Panc1 (cell line): ENCODE measurements at regions not wholly inside any gene's neighbourhood (a gene's known extent, or its start where the extent isn't known, plus 50 kb on each side); places are given as distances from the start of the nearest gene placed in this dataset.

Experiments used
- ATAC-seq: fragments of 200-7000 bp; cut with Tn5 transposase; 2 replicates; pipeline ENCODE4 v1.9.1; 2020; ENCODE audit warnings: mild to moderate bottlenecking, moderate library complexity
- BruUV-seq: library from RNA; stranded (reverse); fragments of 400-500 nt; replicated peaks from 2 replicates; lab custom pipeline; 2021; lab: Mats Ljungman, UMichigan
- CTCF ChIA-PET: fragments of 300-600 bp; sonication (Branson Sonifier 250); formaldehyde crosslinking; loops from one replicate; lab custom pipeline; 2022; ENCODE audit warnings: antibody characterized with exemption; lab: Charles Lee
- POLR2A ChIA-PET: fragments of 300-600 bp; sonication (Branson Sonifier 250); formaldehyde crosslinking; loops from one replicate; lab custom pipeline; 2022; ENCODE audit warnings: antibody characterized with exemption; lab: Charles Lee
- DNase-seq: peaks from one replicate; pipeline ENCODE4 v3.0.0-alpha.2; 2010; ENCODE audit warnings: low read depth, low spot score
- H3K27ac ChIP-seq: 2 replicates; pipeline ENCODE4 v1.5.1; 2011; ENCODE audit warnings: mild to moderate bottlenecking, low read length, inconsistent platforms
- H3K27me3 ChIP-seq: fragments of 200-500 bp; sonication (Bioruptor generic); 2 replicates; pipeline ENCODE4 v1.6.0; 2014; ENCODE audit warnings: low read length, inconsistent platforms; ENCODE audit not compliant: control insufficient read depth, insufficient read depth
- H3K36me3 ChIP-seq: fragments of 200-500 bp; sonication (Bioruptor generic); 2 replicates; pipeline ENCODE4 v1.5.1; 2014; ENCODE audit warnings: inconsistent platforms, mild to moderate bottlenecking, low read length, moderate library complexity; ENCODE audit not compliant: control insufficient read depth, insufficient read depth
- H3K4me1 ChIP-seq: 2 replicates; pipeline ENCODE4 v1.5.1; 2011; ENCODE audit warnings: inconsistent platforms, mild to moderate bottlenecking, low read length, moderate library complexity; ENCODE audit not compliant: control insufficient read depth, insufficient read depth
- H3K4me3 ChIP-seq, 2 experiments: 2 replicates each; pipeline ENCODE4 v1.5.1; 2011 to 2012; ENCODE audit warnings: low read depth in 2 of 2, low read length in 2 of 2, mild to moderate bottlenecking in 2 of 2, inconsistent platforms in 1 of 2, moderate library complexity in 1 of 2
- H3K9me3 ChIP-seq: fragments of 200-500 bp; sonication (Bioruptor generic); 2 replicates; pipeline ENCODE4 v1.5.1; 2014; ENCODE audit warnings: low read depth, mild to moderate bottlenecking, inconsistent platforms, low read length, moderate library complexity; ENCODE audit not compliant: control insufficient read depth, insufficient read depth
- POLR2AphosphoS5 ChIP-seq: IDR thresholded peaks from 2 replicates; pipeline ENCODE4 v1.6.1; 2012; ENCODE audit warnings: mild to moderate bottlenecking, low read depth, low read length, moderate library complexity
- REST ChIP-seq, 2 experiments: IDR thresholded peaks; 2 replicates each; pipeline ENCODE4 v1.6.1; 2011 to 2012; ENCODE audit warnings: low read depth in 2 of 2, control low read depth in 1 of 2, low read length in 1 of 2, mild to moderate bottlenecking in 1 of 2, moderate library complexity in 1 of 2; ENCODE audit not compliant: insufficient read depth in 1 of 2
- SIN3A ChIP-seq: IDR thresholded peaks from 2 replicates; pipeline ENCODE4 v1.6.1; 2012; ENCODE audit warnings: low read depth, mild to moderate bottlenecking, low read length, moderate library complexity, borderline replicate concordance; ENCODE audit not compliant: insufficient read depth
- TCF7L2 ChIP-seq: IDR thresholded peaks from 2 replicates; pipeline ENCODE4 v1.6.1; 2011; ENCODE audit warnings: mild to moderate bottlenecking, low read depth, low read length, inconsistent platforms
- in situ Hi-C: cut with HindIII; loops from 2 replicates; pipeline ENCODE4 v1.10.0; 2016; ENCODE audit warnings: low sequenced_read_pairs, low pct_unique_long_range_greater_than_20kb
- intact Hi-C: fragments of 100-400 bp; cut with micrococcal nuclease; formaldehyde crosslinking; loops from one replicate; pipeline ENCODE4 v1.10.0; 2022; ENCODE audit not compliant: unreplicated experiment
- TF ChIP-seq, protein P1 (sequence below): fragments of 450-650 bp; IDR thresholded peaks from 2 replicates; pipeline ENCODE4 v1.5.1; 2017; ENCODE audit warnings: mild to moderate bottlenecking

GRCh38 chr18:6661692-6662415, 67.7 kb upstream of the ARHGAP28 start:
- intact Hi-C loops (no loop called here), in situ Hi-C loops (no loop called here)
- Histone ChIP-seq H3K36me3 (no peaks in the 10 kb centered on the region), H3K27me3 (no peaks in the 10 kb centered on the region), H3K27ac (no peak overlapping the region), H3K4me3 (no peak overlapping the region), H3K9me3 (no peaks in the 10 kb centered on the region), H3K4me1 (no peaks in the 10 kb centered on the region)
- POLR2A ChIA-PET, result no interaction called here
- no peak for ATAC-seq
- TF ChIP-seq REST (IDR thresholded peaks at IDR 0.05; ENCODE audit: insufficient read depth in 1 of 2, low read depth in 2 of 2, low read length in 1 of 2), result no peak
- no peak for TF ChIP-seq POLR2AphosphoS5
- TF ChIP-seq TCF7L2, result no peak
- TF ChIP-seq, protein P1, sequence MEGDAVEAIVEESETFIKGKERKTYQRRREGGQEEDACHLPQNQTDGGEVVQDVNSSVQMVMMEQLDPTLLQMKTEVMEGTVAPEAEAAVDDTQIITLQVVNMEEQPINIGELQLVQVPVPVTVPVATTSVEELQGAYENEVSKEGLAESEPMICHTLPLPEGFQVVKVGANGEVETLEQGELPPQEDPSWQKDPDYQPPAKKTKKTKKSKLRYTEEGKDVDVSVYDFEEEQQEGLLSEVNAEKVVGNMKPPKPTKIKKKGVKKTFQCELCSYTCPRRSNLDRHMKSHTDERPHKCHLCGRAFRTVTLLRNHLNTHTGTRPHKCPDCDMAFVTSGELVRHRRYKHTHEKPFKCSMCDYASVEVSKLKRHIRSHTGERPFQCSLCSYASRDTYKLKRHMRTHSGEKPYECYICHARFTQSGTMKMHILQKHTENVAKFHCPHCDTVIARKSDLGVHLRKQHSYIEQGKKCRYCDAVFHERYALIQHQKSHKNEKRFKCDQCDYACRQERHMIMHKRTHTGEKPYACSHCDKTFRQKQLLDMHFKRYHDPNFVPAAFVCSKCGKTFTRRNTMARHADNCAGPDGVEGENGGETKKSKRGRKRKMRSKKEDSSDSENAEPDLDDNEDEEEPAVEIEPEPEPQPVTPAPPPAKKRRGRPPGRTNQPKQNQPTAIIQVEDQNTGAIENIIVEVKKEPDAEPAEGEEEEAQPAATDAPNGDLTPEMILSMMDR, result no peak
- no peak for TF ChIP-seq SIN3A
- BruUV-seq, result no TSS peak
- CTCF ChIA-PET, result no interaction called here
- DNase-seq, result no peak

- ChIA-PET POLR2A (no interaction called here), CTCF (no interaction called here)
- H3K36me3 ChIP-seq, result no peaks in the 10 kb centered on the region
- H3K9me3 ChIP-seq, result no peaks in the 10 kb centered on the region
- intact Hi-C loops, result no loop called here
- no peak overlapping the region for H3K27ac ChIP-seq
- H3K4me1 ChIP-seq, result no peaks in the 10 kb centered on the region
- BruUV-seq, result no TSS peak
- H3K27me3 ChIP-seq, result no peaks in the 10 kb centered on the region
- no peak overlapping the region for H3K4me3 ChIP-seq
- TF ChIP-seq TCF7L2 (no peak), SIN3A (no peak), POLR2AphosphoS5 (no peak), REST (IDR thresholded peaks at IDR 0.05; ENCODE audit: insufficient read depth in 1 of 2, low read depth in 2 of 2, low read length in 1 of 2) (no peak)
- TF ChIP-seq, protein P1, result no peak
- no peak for ATAC-seq
- DNase-seq, result no peak
- in situ Hi-C loops, result no loop called here
Observed at GRCh38 chr18:6666012-6666685, 63.4 kb upstream of the ARHGAP28 start.
